ENCODE measurements at regions not wholly inside any gene's neighbourhood (a gene's known extent, or its start where the extent isn't known, plus 50 kb on each side); places are given as distances from the start of the nearest gene placed in this dataset.
A peak's percentile ranks its signal among the peaks of the same experiment; 100 is the strongest.

- DNase-seq (ENCODE audit: low spot score) = peak; percentile 49
Measured at GRCh38 chr10:118246332-118247295, 95.5 kb downstream of the FAM204A start.

DNA sequence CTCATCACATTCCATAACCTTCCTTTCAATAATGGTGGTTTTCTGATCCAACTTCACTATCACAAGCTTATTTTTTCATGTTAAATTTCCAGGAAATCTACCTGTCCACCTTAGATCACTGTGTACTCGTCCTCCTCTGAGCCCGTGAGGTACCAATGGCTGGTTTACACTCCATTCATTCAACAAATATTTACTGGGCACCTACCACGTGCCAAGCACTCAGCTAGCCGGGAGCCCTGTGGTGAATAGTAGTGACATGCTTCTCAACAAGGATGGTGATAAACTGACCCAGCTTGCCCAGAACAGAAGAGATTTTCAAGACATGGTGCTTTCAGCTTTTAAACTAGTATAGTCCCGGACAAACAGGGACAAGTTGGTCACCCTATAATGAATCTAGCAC is 98.2 kb downstream of the FAM204A start:
- no peak for DNase-seq (ENCODE audit: low spot score)

DNA sequence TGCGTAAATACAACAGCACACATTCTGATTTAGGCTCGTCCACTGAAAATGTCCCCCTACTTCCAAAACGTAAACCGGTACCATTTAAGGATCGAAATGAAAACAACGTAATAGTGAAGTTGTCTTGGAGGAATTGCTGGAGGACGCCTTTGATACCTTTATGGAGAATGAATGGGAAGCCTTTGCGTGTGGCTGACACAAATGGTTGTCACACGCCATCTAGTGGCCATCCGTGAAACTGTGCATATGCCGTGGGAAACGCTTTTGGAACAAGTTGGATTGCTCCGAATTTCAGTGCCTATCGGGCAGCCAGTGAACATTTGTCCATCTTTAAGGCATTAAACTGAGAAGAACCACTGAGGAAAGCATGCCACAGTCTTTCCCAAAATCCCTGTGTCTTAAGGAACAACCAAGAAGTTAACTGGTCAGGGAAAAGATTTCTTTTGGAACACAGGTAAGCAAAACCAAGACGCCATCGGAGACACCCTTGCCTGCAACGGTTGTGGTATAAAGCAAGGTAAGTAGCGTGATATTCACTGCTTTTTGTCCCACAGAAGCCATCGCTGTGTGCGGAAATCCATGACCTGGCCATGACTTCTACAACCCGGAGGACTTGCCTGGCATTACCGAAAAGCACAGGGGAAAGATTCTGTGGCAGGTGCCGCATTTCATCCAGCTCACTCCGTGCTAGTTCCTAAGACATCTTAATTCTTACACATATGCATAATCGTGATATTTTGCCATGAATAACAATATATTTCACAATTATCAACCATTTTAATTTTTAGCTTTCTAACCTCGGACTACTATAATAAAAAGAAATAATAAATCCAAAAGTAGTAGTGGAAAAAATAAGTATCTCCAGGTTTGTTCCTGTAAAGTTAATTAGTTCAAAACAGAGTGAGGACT is 100.6 kb downstream of the FAM204A start:
- peak; percentile 83 for DNase-seq (ENCODE audit: low spot score)

- DNase-seq (ENCODE audit: low spot score) = no peak
Measured at GRCh38 chr10:118239236-118239630, 102.9 kb downstream of the FAM204A start.

- DNase-seq (ENCODE audit: low spot score) = peak; percentile 64
Measured at GRCh38 chr10:118238573-118239235, 103.4 kb downstream of the FAM204A start.

- DNase-seq (ENCODE audit: low spot score) = no peak
Measured at GRCh38 chr10:118237930-118238329, 104.2 kb downstream of the FAM204A start.

DNA sequence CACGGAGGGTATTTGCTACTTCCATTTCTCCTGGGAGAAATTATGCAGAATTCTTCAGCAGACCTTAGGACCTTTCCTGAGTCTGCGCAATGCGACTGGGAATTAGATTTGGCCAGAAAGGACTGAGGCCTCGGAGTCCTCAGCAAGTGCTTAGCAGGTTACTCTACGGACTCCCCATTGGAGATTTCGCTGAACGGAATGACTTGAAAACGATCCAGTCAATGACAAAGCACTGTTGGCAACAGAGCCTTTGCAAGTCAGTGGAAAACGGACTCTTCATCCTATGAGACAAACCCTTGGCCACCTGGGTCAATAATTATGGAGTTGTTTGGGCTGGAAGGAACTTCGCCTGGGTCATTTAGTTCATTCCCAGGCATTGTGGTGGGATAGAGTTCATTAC is 107.4 kb downstream of the FAM204A start:
- no peak for DNase-seq (ENCODE audit: low spot score)

GRCh38 chr10:118220346-118220850 is 121.7 kb downstream of the FAM204A start:
- DNase-seq (ENCODE audit: low spot score) = no peak

- no peak for DNase-seq (ENCODE audit: low spot score)
Measured at GRCh38 chr10:118218562-118218961, 123.6 kb downstream of the FAM204A start.

DNA sequence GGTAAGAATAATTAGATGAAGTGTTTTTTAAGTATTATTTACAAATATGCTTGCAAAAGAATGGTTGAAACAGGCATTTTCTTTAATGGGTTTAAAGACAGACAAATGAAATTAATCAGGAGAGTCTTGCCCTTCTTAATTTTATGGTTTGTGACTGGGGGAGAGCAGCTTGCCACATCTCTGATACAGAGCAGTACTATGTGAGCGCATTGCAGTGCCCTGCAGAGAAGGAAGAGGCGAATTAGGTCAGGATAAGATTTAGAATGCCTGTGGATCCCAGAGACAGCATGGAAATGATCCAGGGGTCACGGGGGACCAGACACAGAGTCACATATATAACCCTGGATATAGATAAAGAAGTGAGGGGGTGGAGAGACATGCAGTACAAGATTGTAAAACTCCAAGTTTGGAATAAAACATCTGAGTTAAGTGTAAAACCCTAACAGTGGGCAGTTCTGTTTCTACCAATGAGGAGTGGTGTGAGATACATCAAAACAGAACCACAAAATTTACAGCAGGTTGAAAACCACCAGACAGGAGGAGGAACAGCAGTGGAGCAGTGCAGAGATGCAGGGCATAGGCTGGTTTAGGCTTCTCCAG is 125.5 kb downstream of the FAM204A start:
- DNase-seq (ENCODE audit: low spot score) = no peak

GRCh38 chr10:118216020-118216419 is 126.1 kb downstream of the FAM204A start:
- no peak for DNase-seq (ENCODE audit: low spot score)

GRCh38 chr10:118214776-118215175 is 127.3 kb downstream of the FAM204A start:
- DNase-seq (ENCODE audit: low spot score) = no peak

- no peak for DNase-seq (ENCODE audit: low spot score)
Measured at GRCh38 chr10:118213436-118213835, 128.7 kb downstream of the FAM204A start.

- DNase-seq (ENCODE audit: low spot score) = no peak
Measured at GRCh38 chr10:118210276-118210675, 131.8 kb downstream of the FAM204A start.

DNA sequence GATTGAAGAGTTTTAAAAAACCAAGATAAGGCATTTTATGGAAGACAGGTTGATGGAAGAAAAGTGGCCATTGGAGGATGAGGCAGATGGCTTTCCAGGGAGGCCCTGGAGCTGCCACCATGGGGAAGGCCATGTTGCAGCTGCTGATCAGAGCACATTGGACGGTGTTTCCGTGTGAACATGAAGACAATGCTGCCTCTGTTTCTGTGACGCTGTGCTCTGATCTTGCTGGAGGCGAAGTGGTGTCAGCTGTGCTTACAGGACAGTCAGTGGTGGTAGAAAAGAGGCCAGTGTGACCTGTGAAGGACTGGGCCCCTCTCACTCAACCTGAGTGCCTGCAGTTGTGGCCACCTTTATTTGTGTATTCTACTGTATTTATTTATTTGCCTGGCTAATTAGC is 132.9 kb downstream of the FAM204A start:
- DNase-seq (ENCODE audit: low spot score) = no peak

DNA sequence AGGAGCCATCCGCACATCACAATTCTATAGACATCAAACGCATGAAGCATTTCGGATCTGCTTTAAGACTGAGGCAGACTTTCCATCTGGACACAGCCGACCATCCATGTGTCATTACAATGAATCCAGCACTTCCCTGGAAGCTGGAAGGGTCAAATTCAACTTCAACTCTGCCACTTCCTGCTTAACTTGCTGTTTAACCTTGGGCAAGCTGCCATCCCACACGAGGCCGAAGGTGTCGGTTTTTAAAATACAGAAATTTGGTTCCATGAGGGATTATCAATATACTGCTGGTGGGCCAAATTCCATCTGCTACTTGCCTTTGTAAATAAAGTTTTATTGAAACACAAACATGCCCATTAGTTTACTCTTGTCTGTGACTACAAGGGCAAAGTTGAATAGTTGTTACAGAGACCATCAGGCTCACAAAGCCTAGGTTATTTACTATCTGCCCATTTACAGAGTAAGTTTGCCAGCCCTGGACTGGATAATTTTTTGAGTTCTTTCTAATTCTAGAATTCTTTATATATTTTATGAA is 134.6 kb downstream of the FAM204A start:
- DNase-seq (ENCODE audit: low spot score) = no peak

GRCh38 chr10:118204292-118204943 is 137.7 kb downstream of the FAM204A start:
- DNase-seq (ENCODE audit: low spot score) = no peak

DNA sequence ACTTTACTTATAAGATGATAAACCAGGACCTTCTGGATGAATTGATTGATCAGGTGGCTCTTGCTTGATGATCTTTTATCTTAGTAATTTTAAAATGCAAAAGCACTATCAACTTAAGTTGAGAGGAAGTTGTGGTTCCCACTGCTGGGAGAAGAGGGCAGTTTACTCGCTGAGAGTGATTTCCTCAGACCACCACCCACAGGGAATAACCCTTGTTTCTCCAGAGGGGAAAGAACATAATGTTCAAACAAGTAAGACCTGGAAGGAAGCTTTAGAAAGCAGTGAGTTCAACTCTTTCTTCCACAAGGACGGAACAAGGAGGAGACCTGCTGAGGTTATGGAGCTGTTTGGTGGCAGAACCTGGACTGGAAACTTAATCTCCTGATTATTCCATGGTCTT is 138.7 kb downstream of the FAM204A start:
- no peak for DNase-seq (ENCODE audit: low spot score)

GRCh38 chr10:118195729-118196128 is 146.4 kb downstream of the FAM204A start:
- DNase-seq (ENCODE audit: low spot score) = no peak

GRCh38 chr10:118193642-118194041 is 146.9 kb upstream of the RAB11FIP2 start:
- DNase-seq (ENCODE audit: low spot score) = no peak

Data from SK-N-DZ (cell line).